ENCODE measurements at regions not wholly inside any gene's neighbourhood (a gene's known extent, or its start where the extent isn't known, plus 50 kb on each side); places are given as distances from the start of the nearest gene placed in this dataset.

- TF ChIP-seq, protein P1, sequence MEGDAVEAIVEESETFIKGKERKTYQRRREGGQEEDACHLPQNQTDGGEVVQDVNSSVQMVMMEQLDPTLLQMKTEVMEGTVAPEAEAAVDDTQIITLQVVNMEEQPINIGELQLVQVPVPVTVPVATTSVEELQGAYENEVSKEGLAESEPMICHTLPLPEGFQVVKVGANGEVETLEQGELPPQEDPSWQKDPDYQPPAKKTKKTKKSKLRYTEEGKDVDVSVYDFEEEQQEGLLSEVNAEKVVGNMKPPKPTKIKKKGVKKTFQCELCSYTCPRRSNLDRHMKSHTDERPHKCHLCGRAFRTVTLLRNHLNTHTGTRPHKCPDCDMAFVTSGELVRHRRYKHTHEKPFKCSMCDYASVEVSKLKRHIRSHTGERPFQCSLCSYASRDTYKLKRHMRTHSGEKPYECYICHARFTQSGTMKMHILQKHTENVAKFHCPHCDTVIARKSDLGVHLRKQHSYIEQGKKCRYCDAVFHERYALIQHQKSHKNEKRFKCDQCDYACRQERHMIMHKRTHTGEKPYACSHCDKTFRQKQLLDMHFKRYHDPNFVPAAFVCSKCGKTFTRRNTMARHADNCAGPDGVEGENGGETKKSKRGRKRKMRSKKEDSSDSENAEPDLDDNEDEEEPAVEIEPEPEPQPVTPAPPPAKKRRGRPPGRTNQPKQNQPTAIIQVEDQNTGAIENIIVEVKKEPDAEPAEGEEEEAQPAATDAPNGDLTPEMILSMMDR (IDR thresholded peaks at IDR 0.05), result no peak
- no peak for TF ChIP-seq POLR2A (IDR thresholded peaks at IDR 0.05)
These were observed 622.4 kb downstream of the BCOR start for GRCh38 chrX:39475372-39475771.
